ENCODE measurements at regions not wholly inside any gene's neighbourhood (a gene's known extent, or its start where the extent isn't known, plus 50 kb on each side); places are given as distances from the start of the nearest gene placed in this dataset.

DNA sequence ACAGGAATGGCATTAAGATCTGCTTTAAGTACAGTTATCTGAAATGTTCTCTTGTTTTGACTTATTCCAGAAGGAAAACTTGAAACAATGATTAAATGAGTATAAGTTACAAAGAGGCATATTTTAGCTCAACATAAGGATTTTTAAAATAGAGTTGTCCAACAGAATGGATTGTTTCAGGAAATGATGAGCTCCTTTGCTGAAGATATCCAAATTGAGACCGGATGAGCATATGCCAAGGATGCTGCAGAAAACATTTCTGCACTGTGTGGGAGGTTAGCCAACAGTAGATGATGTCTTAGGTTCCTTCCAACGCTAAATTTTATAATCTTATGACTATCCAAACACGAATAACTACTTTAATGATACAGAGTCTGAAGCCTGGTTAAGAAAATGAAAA is 226.5 kb upstream of the NANOGP8 start:
- 65 to 74% (median 69%) methylated on average over 3 of the region's 3 CpGs for WGBS, 5 donors
- Histone ChIP-seq H3K27ac (no peak overlapping the region), H3K36me3 (no peaks in the 10 kb centered on the region), H3K4me3 (no peak overlapping the region), H3K27me3 (no peaks in the 10 kb centered on the region), H3K4me1 (peaks cover 0 to 37% (median 17%) of the 10 kb centered on the region in 4 donors), H3K9me3 (no peaks in the 10 kb centered on the region)
- intact Hi-C loops (cut with DNase I; ENCODE audit: low total_unique reads) = no loop called here
- TF ChIP-seq, protein P1, sequence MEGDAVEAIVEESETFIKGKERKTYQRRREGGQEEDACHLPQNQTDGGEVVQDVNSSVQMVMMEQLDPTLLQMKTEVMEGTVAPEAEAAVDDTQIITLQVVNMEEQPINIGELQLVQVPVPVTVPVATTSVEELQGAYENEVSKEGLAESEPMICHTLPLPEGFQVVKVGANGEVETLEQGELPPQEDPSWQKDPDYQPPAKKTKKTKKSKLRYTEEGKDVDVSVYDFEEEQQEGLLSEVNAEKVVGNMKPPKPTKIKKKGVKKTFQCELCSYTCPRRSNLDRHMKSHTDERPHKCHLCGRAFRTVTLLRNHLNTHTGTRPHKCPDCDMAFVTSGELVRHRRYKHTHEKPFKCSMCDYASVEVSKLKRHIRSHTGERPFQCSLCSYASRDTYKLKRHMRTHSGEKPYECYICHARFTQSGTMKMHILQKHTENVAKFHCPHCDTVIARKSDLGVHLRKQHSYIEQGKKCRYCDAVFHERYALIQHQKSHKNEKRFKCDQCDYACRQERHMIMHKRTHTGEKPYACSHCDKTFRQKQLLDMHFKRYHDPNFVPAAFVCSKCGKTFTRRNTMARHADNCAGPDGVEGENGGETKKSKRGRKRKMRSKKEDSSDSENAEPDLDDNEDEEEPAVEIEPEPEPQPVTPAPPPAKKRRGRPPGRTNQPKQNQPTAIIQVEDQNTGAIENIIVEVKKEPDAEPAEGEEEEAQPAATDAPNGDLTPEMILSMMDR (IDR thresholded peaks at IDR 0.05) = no peak
- no peak for TF ChIP-seq POLR2AphosphoS5 (IDR thresholded peaks at IDR 0.05)
- no peak for TF ChIP-seq POLR2A (IDR thresholded peaks at IDR 0.05)
- no peak for TF ChIP-seq EP300 (IDR thresholded peaks at IDR 0.05)
- peak in 1 of 2 donors; percentile 51 for DNase-seq

DNA sequence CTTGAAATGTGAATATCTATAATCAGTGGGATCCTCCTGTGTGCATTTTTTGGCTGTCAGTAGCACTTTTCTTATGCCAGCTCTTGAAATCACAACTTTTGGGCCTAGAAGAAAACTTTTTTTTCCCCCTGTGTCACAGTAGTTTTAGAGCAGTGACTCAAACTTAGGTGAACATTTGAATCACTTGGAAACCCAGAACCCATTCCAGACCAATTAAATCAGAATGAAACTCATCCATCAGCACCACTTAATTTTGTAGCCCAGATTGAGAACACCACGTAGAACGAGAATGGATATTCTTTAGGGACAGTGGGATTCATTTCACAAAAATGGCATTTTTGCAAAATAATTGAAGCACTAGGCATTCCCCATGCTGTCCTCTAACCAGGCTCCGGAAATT is 224.8 kb upstream of the NANOGP8 start:
- no peak overlapping the region for H3K4me3 ChIP-seq
- no peak overlapping the region for H3K27ac ChIP-seq
- H3K36me3 ChIP-seq = no peaks in the 10 kb centered on the region
- intact Hi-C loops (cut with DNase I; ENCODE audit: low total_unique reads) = no loop called here
- TF ChIP-seq EP300 (IDR thresholded peaks at IDR 0.05) = no peak
- TF ChIP-seq POLR2A (IDR thresholded peaks at IDR 0.05) = no peak
- no peak for TF ChIP-seq POLR2AphosphoS5 (IDR thresholded peaks at IDR 0.05)
- TF ChIP-seq, protein P1 (IDR thresholded peaks at IDR 0.05) = no peak
- no peak for DNase-seq
- H3K9me3 ChIP-seq = no peaks in the 10 kb centered on the region
- H3K27me3 ChIP-seq = no peaks in the 10 kb centered on the region
- 83 to 95% (median 93%) methylated on average over 3 of the region's 3 CpGs for WGBS, 5 donors
- H3K4me1 ChIP-seq = peaks cover 0 to 55% (median 25%) of the 10 kb centered on the region in 4 donors

DNA sequence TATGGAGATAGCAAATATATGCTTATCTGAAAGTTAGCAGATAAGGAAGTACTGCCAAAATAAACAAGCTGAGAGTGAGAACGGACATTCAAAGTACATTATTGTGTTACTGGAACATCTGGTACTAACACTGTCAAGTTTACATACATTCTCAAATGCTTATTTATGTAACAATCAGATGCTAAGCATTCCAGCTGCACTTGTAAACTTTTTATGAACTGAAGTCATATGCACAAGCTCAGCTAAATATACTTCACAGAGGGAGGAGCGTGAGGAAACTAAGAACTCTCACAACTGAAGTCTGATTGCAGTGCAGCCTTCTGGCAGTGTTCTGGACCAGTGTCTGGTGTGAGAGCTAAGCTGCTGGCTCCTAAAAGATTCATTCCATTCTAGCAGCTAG is 223.7 kb upstream of the NANOGP8 start:
- H3K4me3 ChIP-seq = no peak overlapping the region
- WGBS, 5 donors = 13 to 44% (median 26%) methylated on average over 2 of the region's 2 CpGs
- peaks cover 0 to 58% (median 25%) of the 10 kb centered on the region in 4 donors for H3K4me1 ChIP-seq
- peak overlapping the region in 1 of 5 donors; percentile 4 for H3K27ac ChIP-seq
- no peaks in the 10 kb centered on the region for H3K36me3 ChIP-seq
- H3K9me3 ChIP-seq = no peaks in the 10 kb centered on the region
- DNase-seq = peak in 1 of 2 donors; percentile 85
- TF ChIP-seq POLR2AphosphoS5 (IDR thresholded peaks at IDR 0.05) = peak in 1 of 3 donors; percentile 6
- TF ChIP-seq, protein P1 (IDR thresholded peaks at IDR 0.05) = no peak
- H3K27me3 ChIP-seq = no peaks in the 10 kb centered on the region
- intact Hi-C loops (cut with DNase I; ENCODE audit: low total_unique reads) = no loop called here

DNA sequence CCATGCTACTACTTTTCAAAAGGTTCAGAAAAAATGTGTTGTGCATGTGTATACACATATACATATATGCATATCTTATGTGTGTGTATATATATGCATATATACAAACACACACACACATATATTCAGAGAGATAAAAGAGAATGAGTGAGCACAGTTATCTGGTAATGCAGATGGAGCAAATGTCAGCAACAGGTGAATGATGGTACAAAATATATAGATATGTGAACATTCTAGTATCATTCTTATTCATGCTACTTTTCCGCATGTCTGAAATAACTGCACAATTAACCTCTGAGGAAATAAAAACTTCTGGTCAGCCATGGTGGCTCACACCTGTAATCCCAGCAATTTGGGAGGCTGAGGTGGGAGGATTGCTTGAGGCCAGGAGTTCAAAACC is 222.6 kb upstream of the NANOGP8 start:
- Histone ChIP-seq H3K4me3 (no peak overlapping the region), H3K27me3 (no peaks in the 10 kb centered on the region), H3K27ac (no peak overlapping the region), H3K9me3 (no peaks in the 10 kb centered on the region), H3K36me3 (no peaks in the 10 kb centered on the region), H3K4me1 (peaks cover 0 to 55% (median 25%) of the 10 kb centered on the region in 4 donors)
- DNase-seq = no peak
- intact Hi-C loops (cut with DNase I; ENCODE audit: low total_unique reads) = no loop called here
- TF ChIP-seq POLR2AphosphoS5 (IDR thresholded peaks at IDR 0.05) (no peak), EP300 (IDR thresholded peaks at IDR 0.05) (no peak), POLR2A (IDR thresholded peaks at IDR 0.05) (no peak)
- TF ChIP-seq, protein P1 (IDR thresholded peaks at IDR 0.05) = no peak
- 95 to 100% (median 97%) methylated on average over 1 of the region's 1 CpG for WGBS, 5 donors
